B cell (primary cell): ENCODE measurements at regions not wholly inside any gene's neighbourhood (a gene's known extent, or its start where the extent isn't known, plus 50 kb on each side); places are given as distances from the start of the nearest gene placed in this dataset.

ENCODE experiments used
- ATAC-seq: fragments of 200-7000 bp; cut with Tn5 transposase; one replicate; pipeline ENCODE4 v1.10.0; 2021; ENCODE audit warnings: low read depth, mild to moderate bottlenecking, moderate number of reproducible peaks, moderate library complexity
- CTCF ChIA-PET: fragments of 350-600 bp; sonication (Branson Sonifier 250); formaldehyde crosslinking; loops from one replicate; lab custom pipeline; 2021; ENCODE audit warnings: antibody characterized with exemption, inconsistent platforms; lab: Charles Lee
- POLR2A ChIA-PET: fragments of 350-600 bp; sonication (Branson Sonifier 250); formaldehyde crosslinking; loops from one replicate; lab custom pipeline; 2021; ENCODE audit warnings: antibody characterized with exemption; lab: Charles Lee
- DNase-seq: peaks from one replicate; pipeline ENCODE4 v3.0.0; 2013
- H2AFZ ChIP-seq: 2 replicates; pipeline ENCODE4 v1.6.1; 2012; ENCODE audit warnings: mild to moderate bottlenecking, low read depth, low read length; ENCODE audit not compliant: insufficient read depth, poor library complexity, severe bottlenecking
- H3K27ac ChIP-seq, 2 donors: 1 replicate in 1 of 2; 2 replicates in 1 of 2; pipeline ENCODE4 v1.5.1; 2012 to 2013; ENCODE audit warnings: low read length in 2 of 2, mild to moderate bottlenecking in 2 of 2, moderate library complexity in 1 of 2
- H3K27me3 ChIP-seq, 4 experiments: fragments of 200-600 bp in 1 of 4; sonication (generic) in 1 of 4; replicated peaks in 1 of 4; 1 replicate in 2 of 4; 2 replicates in 2 of 4; pipeline versions ENCODE4 v1.6.1 to v1.7.0; 2013 to 2016; ENCODE audit warnings: low read length in 3 of 4, mild to moderate bottlenecking in 2 of 4, mixed read lengths in 1 of 4, moderate library complexity in 1 of 4; ENCODE audit not compliant: insufficient read depth in 4 of 4, control insufficient read depth in 3 of 4; ENCODE audit errors: control extremely low read depth in 1 of 4
- H3K36me3 ChIP-seq, 2 experiments: replicated peaks in 1 of 2; 1 replicate in 1 of 2; 2 replicates in 1 of 2; pipeline versions ENCODE4 v1.6.1 to v1.7.1; 2013; ENCODE audit warnings: low read length in 1 of 2; ENCODE audit not compliant: insufficient read depth in 2 of 2, control insufficient read depth in 1 of 2; ENCODE audit errors: control extremely low read depth in 1 of 2, extremely low read depth in 1 of 2
- H3K4me1 ChIP-seq, 2 donors: fragments of 200-600 bp in 1 of 2; sonication (generic) in 1 of 2; 1 replicate in 1 of 2; 2 replicates in 1 of 2; pipeline versions ENCODE4 v1.5.1 to v1.6.1; 2013 to 2017; ENCODE audit warnings: low read length in 2 of 2; ENCODE audit not compliant: control insufficient read depth in 2 of 2, insufficient read depth in 2 of 2
- H3K4me2 ChIP-seq: replicated peaks from 2 replicates; pipeline ENCODE3; 2012; ENCODE audit warnings: mild to moderate bottlenecking, low read depth, low read length; ENCODE audit not compliant: poor library complexity, severe bottlenecking
- H3K4me3 ChIP-seq, 5 experiments: fragments of 200-600 bp in 1 of 5; sonication (generic) in 1 of 5; 1 replicate in 3 of 5; 2 replicates in 2 of 5; pipeline versions ENCODE4 v1.5.1 to v1.7.0; 2011 to 2016; ENCODE audit warnings: low read length in 4 of 5, mild to moderate bottlenecking in 4 of 5, low read depth in 2 of 5, control low read depth in 1 of 5, moderate library complexity in 1 of 5; ENCODE audit not compliant: insufficient read depth in 1 of 5; ENCODE audit errors: control extremely low read depth in 1 of 5, extremely low read depth in 1 of 5
- H3K79me2 ChIP-seq: fragments of 200-600 bp; sonication (generic); one replicate; pipeline ENCODE4 v1.6.0; 2016; ENCODE audit warnings: low read length; ENCODE audit not compliant: control insufficient read depth, insufficient read depth
- H3K9ac ChIP-seq: fragments of 200-600 bp; sonication (generic); 2 replicates; pipeline ENCODE4 v1.6.1; 2017; ENCODE audit warnings: mild to moderate bottlenecking, low read length, moderate library complexity
- H3K9me3 ChIP-seq, 3 donors: one replicate each; pipeline versions ENCODE4 v1.6.1 to v1.7.1; 2013; ENCODE audit warnings: low read length in 2 of 3; ENCODE audit not compliant: control insufficient read depth in 2 of 3, insufficient read depth in 1 of 3; ENCODE audit errors: control extremely low read depth in 1 of 3
- H4K20me1 ChIP-seq: 2 replicates; pipeline ENCODE4 v1.6.0; 2012; ENCODE audit warnings: mild to moderate bottlenecking, low read length; ENCODE audit not compliant: insufficient read depth, control insufficient read depth, poor library complexity, severe bottlenecking
- H3K27ac Mint-ChIP-seq: one replicate; pipeline ENCODE4 v1.8.0; 2021; ENCODE audit warnings: mixed read lengths
- H3K27me3 Mint-ChIP-seq: one replicate; pipeline ENCODE4 v1.8.0; 2021; ENCODE audit warnings: mixed read lengths
- H3K4me1 Mint-ChIP-seq: one replicate; pipeline ENCODE4 v1.8.0; 2021; ENCODE audit warnings: mixed read lengths
- H3K4me3 Mint-ChIP-seq: one replicate; pipeline ENCODE4 v1.8.0; 2021; ENCODE audit warnings: mixed read lengths
- H3K9me3 Mint-ChIP-seq: one replicate; pipeline ENCODE4 v1.8.0; 2022; ENCODE audit warnings: mixed read lengths; ENCODE audit not compliant: insufficient read depth
- EZH2 ChIP-seq: IDR thresholded peaks from 2 replicates; pipeline ENCODE4 v1.6.1; 2012; ENCODE audit warnings: borderline replicate concordance, low read depth, mild to moderate bottlenecking, moderate library complexity, low read length; ENCODE audit not compliant: insufficient read depth, poor library complexity, severe bottlenecking
- WGBS: methylation state at CpG from one replicate; pipeline ENCODE4 v1.1.5; 2013; ENCODE audit warnings: missing lambda C conversion rate; ENCODE audit not compliant: insufficient coverage; 5-methylcytosine and 5-hydroxymethylcytosine counted together
- intact Hi-C: fragments of 100-400 bp; cut with micrococcal nuclease; formaldehyde crosslinking; loops from one replicate; pipeline ENCODE4 v1.10.0; 2022
- TF ChIP-seq, protein P1 (sequence below): fragments of 200-600 bp; IDR thresholded peaks from one replicate; pipeline ENCODE4 v1.8.0; 2022; ENCODE audit warnings: antibody characterized with exemption, mild to moderate bottlenecking

DNA sequence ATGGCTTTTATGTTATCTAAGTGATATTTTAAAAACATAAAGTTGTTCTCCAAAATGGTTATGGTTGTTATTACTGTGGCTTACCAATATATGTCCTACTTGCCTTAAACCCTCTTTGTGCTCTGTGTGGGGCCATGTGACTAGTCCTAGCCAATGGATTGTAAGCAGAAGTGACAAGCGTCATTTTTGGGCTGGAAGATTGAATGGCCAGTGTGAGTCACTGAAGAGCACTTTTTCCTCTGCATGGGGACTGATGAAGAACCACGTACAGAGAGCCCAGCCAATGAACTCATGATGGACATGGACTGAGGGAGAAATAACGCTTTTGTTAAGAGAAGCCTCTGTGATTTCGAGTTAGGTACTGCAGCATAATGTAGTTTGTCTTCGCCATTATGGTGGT, 332.7 kb downstream of the EDEM1 start:
- no peaks in the 10 kb centered on the region for H3K36me3 ChIP-seq
- no peak overlapping the region for H3K4me3 ChIP-seq
- H3K4me3 Mint-ChIP-seq: no peak overlapping the region
- no peaks in the 10 kb centered on the region for H3K27me3 Mint-ChIP-seq
- no peak for TF ChIP-seq EZH2
- TF ChIP-seq, protein P1, sequence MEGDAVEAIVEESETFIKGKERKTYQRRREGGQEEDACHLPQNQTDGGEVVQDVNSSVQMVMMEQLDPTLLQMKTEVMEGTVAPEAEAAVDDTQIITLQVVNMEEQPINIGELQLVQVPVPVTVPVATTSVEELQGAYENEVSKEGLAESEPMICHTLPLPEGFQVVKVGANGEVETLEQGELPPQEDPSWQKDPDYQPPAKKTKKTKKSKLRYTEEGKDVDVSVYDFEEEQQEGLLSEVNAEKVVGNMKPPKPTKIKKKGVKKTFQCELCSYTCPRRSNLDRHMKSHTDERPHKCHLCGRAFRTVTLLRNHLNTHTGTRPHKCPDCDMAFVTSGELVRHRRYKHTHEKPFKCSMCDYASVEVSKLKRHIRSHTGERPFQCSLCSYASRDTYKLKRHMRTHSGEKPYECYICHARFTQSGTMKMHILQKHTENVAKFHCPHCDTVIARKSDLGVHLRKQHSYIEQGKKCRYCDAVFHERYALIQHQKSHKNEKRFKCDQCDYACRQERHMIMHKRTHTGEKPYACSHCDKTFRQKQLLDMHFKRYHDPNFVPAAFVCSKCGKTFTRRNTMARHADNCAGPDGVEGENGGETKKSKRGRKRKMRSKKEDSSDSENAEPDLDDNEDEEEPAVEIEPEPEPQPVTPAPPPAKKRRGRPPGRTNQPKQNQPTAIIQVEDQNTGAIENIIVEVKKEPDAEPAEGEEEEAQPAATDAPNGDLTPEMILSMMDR: no peak
- peaks cover 0 to 1% (median 0%) of the 10 kb centered on the region in 3 donors for H3K9me3 ChIP-seq
- H3K4me1 ChIP-seq: no peaks in the 10 kb centered on the region
- intact Hi-C loops: no loop called here
- DNase-seq (no peak), ATAC-seq (no peak)
- WGBS: 88% methylated on average over 3 of the region's 5 CpGs
- H3K9ac ChIP-seq: no peak overlapping the region
- no peak overlapping the region for H2AFZ ChIP-seq
- CTCF ChIA-PET: no interaction called here
- no peaks in the 10 kb centered on the region for H3K4me1 Mint-ChIP-seq
- H3K27ac Mint-ChIP-seq: no peak overlapping the region
- no peaks in the 10 kb centered on the region for H4K20me1 ChIP-seq
- H3K4me2 ChIP-seq: no peak overlapping the region
- H3K27ac ChIP-seq: no peak overlapping the region
- POLR2A ChIA-PET: no interaction called here
- H3K79me2 ChIP-seq: no peaks in the 10 kb centered on the region
- H3K9me3 Mint-ChIP-seq: peaks cover 4% of the 10 kb centered on the region
- no peaks in the 10 kb centered on the region for H3K27me3 ChIP-seq

DNA sequence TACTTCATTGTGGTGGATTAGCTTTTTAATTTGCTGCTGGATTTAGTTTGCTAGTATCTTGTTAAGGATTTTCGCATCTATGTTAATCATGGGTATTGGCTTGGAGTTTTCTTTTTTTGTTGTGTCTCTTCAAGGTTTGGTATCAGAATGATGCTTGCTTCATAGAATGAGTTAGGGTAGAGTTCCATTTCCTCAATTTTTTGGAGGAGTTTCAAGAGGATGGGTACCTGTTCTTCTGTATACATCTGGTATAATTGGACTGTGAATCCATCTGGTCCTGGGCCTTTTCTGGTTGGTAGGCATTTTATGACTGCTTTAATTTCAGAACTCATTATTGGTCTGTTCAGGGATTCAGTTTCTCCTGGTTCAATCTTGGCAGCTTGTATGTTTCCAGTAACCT, 335.6 kb downstream of the EDEM1 start:
- ATAC-seq (no peak), DNase-seq (no peak)
- Histone ChIP-seq H3K9ac (no peak overlapping the region), H3K4me1 (no peaks in the 10 kb centered on the region), H3K27me3 (no peaks in the 10 kb centered on the region), H3K4me2 (no peak overlapping the region), H3K36me3 (no peaks in the 10 kb centered on the region), H3K4me3 (no peak overlapping the region), H3K9me3 (peaks cover 0 to 1% (median 0%) of the 10 kb centered on the region in 3 donors), H2AFZ (no peak overlapping the region), H4K20me1 (no peaks in the 10 kb centered on the region), H3K79me2 (no peaks in the 10 kb centered on the region), H3K27ac (no peak overlapping the region)
- CTCF ChIA-PET: interaction anchor here (0.7 kb wide), 1 partner anchor 462 kb away, joined by 3 read pairs; no protein-coding TSS in a partner anchor
- H3K4me1 Mint-ChIP-seq: no peaks in the 10 kb centered on the region
- no peak overlapping the region for H3K4me3 Mint-ChIP-seq
- POLR2A ChIA-PET: no interaction called here
- intact Hi-C loops: no loop called here
- H3K27me3 Mint-ChIP-seq: no peaks in the 10 kb centered on the region
- WGBS: 100% methylated on average over 1 of the region's 1 CpG
- H3K27ac Mint-ChIP-seq: no peak overlapping the region
- no peak for TF ChIP-seq EZH2
- TF ChIP-seq, protein P1: no peak
- no peaks in the 10 kb centered on the region for H3K9me3 Mint-ChIP-seq
